ENCODE measurements at regions not wholly inside any gene's neighbourhood (a gene's known extent, or its start where the extent isn't known, plus 50 kb on each side); places are given as distances from the start of the nearest gene placed in this dataset.
"Not testable (repeated sequence)": the region's sequence is repeated elsewhere in the genome, so short reads cannot be mapped to it uniquely, and the experiment has no call there.

- DNase-seq (ENCODE audit: low spot score): no peak
Observed at GRCh38 chr5:172548981-172549687, 91.9 kb upstream of the NEURL1B start.

GRCh38 chr5:172548311-172548731, 92.7 kb upstream of the NEURL1B start:
- no peak for DNase-seq (ENCODE audit: low spot score)

- no peak for DNase-seq (ENCODE audit: low spot score)
Observed at GRCh38 chr5:172546196-172546595, 91.9 kb upstream of the SH3PXD2B start.

GRCh38 chr5:172545291-172545801, 91.0 kb upstream of the SH3PXD2B start:
- DNase-seq (ENCODE audit: low spot score): no peak

GRCh38 chr5:172544371-172545095, 90.2 kb upstream of the SH3PXD2B start:
- no peak for DNase-seq (ENCODE audit: low spot score)

- DNase-seq (ENCODE audit: low spot score): no peak
Observed at GRCh38 chr5:172543484-172544298, 89.4 kb upstream of the SH3PXD2B start.

- DNase-seq (ENCODE audit: low spot score): no peak
Observed at GRCh38 chr5:172542651-172543131, 88.4 kb upstream of the SH3PXD2B start.

- DNase-seq (ENCODE audit: low spot score): no peak
Observed at GRCh38 chr5:172541773-172542136, 87.4 kb upstream of the SH3PXD2B start.

- no peak for DNase-seq (ENCODE audit: low spot score)
Observed at GRCh38 chr5:172541099-172541772, 86.9 kb upstream of the SH3PXD2B start.

- no peak for DNase-seq (ENCODE audit: low spot score)
Observed at GRCh38 chr5:172540099-172540870, 86.0 kb upstream of the SH3PXD2B start.

- no peak for DNase-seq (ENCODE audit: low spot score)
Observed at GRCh38 chr5:172535108-172535445, 80.8 kb upstream of the SH3PXD2B start.

GRCh38 chr5:172534229-172535107, 80.1 kb upstream of the SH3PXD2B start:
- DNase-seq (ENCODE audit: low spot score): peak; percentile 41

- DNase-seq (ENCODE audit: low spot score): no peak
Observed at GRCh38 chr5:172533399-172534228, 79.3 kb upstream of the SH3PXD2B start.

- DNase-seq (ENCODE audit: low spot score): no peak
Observed at GRCh38 chr5:172533058-172533398, 78.7 kb upstream of the SH3PXD2B start.

- DNase-seq (ENCODE audit: low spot score): not testable (repeated sequence)
Observed at GRCh38 chr5:172532439-172532838, 78.1 kb upstream of the SH3PXD2B start.

GRCh38 chr5:172531704-172532026, 77.3 kb upstream of the SH3PXD2B start:
- DNase-seq (ENCODE audit: low spot score): no peak

- no peak for DNase-seq (ENCODE audit: low spot score)
Observed at GRCh38 chr5:172530878-172531703, 76.8 kb upstream of the SH3PXD2B start.

- no peak for DNase-seq (ENCODE audit: low spot score)
Observed at GRCh38 chr5:172530406-172530805, 76.1 kb upstream of the SH3PXD2B start.

GRCh38 chr5:172529896-172530295, 75.6 kb upstream of the SH3PXD2B start:
- no peak for DNase-seq (ENCODE audit: low spot score)

All from kidney tubule cell (primary cell).